ENCODE measurements at regions not wholly inside any gene's neighbourhood (a gene's known extent, or its start where the extent isn't known, plus 50 kb on each side); places are given as distances from the start of the nearest gene placed in this dataset.

DNA sequence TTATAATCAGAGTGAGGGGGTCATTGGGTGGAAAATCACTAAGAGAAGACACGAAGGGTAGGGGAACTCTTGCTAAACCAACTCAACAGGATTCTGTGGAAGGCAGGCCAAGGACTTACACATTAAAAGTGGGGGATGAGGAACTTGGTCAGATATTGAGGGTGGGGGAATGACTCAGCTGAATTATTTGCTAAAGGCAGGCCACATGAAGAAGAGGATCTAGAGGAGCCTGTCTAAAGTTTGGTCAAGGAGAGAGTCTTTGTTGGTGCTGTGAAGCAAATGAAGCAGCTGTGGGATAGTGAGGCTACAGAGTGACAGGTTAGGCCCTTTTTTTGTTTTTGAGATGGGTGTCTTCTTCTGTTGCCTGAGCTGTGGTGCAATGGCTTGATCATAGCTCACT, 63.9 kb upstream of the SPRY4 start:
- H4K20me1 ChIP-seq (ENCODE audit: insufficient read depth, low read length) = no peaks in the 10 kb centered on the region
- no peak overlapping the region for H3K4me3 ChIP-seq (replicated peaks in 1 of 3; ENCODE audit: insufficient read depth in 1 of 3, low read depth in 2 of 3, low read length in 3 of 3)
- TF ChIP-seq NFE2L2 (IDR thresholded peaks at IDR 0.05; ENCODE audit: low read length) (peak; percentile 85), MXD4 (CRISPR knock-in tag; IDR thresholded peaks at IDR 0.05) (no peak)
- TF ChIP-seq, protein P1, sequence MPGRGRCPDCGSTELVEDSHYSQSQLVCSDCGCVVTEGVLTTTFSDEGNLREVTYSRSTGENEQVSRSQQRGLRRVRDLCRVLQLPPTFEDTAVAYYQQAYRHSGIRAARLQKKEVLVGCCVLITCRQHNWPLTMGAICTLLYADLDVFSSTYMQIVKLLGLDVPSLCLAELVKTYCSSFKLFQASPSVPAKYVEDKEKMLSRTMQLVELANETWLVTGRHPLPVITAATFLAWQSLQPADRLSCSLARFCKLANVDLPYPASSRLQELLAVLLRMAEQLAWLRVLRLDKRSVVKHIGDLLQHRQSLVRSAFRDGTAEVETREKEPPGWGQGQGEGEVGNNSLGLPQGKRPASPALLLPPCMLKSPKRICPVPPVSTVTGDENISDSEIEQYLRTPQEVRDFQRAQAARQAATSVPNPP (CRISPR knock-in tag; IDR thresholded peaks at IDR 0.05) = 0 out of 2 replicates have a peak, but pooled peaks have one; percentile 5
- in situ Hi-C loops (cut with HindIII; ENCODE audit: extremely low pct_ligation_motif_present, low pct_unique_long_range_greater_than_20kb) (no loop called here), intact Hi-C loops (cut with micrococcal nuclease; ENCODE audit: unreplicated experiment) (no loop called here)
- ChIA-PET POLR2A (interaction anchor here (1.2 kb wide), 1 partner anchor 25 kb away, joined by 3 read pairs; no protein-coding TSS in a partner anchor), CTCF (ENCODE audit: low intra/inter-chr PET ratio, low total read pairs) (no interaction called here)
- BruUV-seq (replicated peaks) = no TSS peak
- H3K79me2 ChIP-seq (ENCODE audit: insufficient read depth, low read length) = no peaks in the 10 kb centered on the region
- 86% methylated on average over 1 of the region's 1 CpG for WGBS (ENCODE audit: low lambda C conversion rate)
- no peak overlapping the region for H3K27ac ChIP-seq (ENCODE audit: extremely low read length, insufficient read depth, low read length)
- H3K9ac ChIP-seq (ENCODE audit: insufficient read depth, low read depth, low read length) = no peak overlapping the region
- ATAC-seq (no peak), DNase-seq (ENCODE audit: low spot score) (peak; percentile 16), FAIRE-seq (no peak)
- no peak overlapping the region for H3K4me2 ChIP-seq (ENCODE audit: low read depth, low read length)
- H3K36me3 ChIP-seq (replicated peaks in 1 of 2; ENCODE audit: control insufficient read depth in 1 of 2, insufficient read depth in 2 of 2, low read length in 2 of 2) = no peaks in the 10 kb centered on the region; a peak in 1 of 5 replicates
- H3K9me3 ChIP-seq (ENCODE audit: low read length) = no peaks in the 10 kb centered on the region
- no peak overlapping the region for H2AFZ ChIP-seq (ENCODE audit: low read length)
- H3K4me1 ChIP-seq (ENCODE audit: insufficient read depth, low read length) = peaks cover 51% of the 10 kb centered on the region
- no peaks in the 10 kb centered on the region for H3K27me3 ChIP-seq (ENCODE audit: control insufficient read depth in 1 of 2, insufficient read depth in 2 of 2, low read length in 2 of 2)

DNA sequence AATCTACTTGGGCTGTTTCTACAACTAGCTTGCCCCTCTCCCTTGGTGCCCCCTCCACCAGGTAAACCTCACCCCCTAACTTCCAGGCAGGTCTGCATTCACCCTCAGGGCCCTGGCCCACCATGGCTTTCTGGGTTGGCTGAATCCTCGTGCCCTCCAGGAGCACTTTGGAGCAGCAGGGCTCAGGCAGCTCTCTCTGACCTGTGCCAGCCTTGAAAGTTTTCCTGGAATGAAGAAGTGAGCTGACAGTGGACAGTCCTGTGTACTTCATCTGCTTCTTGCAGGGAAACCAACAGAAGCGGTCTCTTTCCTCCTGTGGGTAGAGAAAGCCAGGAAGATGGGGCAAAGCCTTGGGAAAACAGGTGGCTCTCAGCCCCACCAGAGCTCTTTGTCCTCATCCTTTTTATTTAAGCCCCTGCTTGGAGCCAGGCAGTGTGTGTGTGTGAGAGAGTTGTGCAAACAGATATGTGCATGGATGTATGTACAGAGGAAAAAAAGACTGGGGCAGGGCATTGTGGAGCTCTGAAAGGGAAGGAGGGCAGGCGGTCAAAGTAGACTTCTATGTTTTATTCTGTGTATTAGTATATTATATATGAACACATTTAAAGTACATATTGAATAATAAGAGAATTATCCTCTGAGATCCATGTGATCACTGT, 62.3 kb upstream of the SPRY4 start:
- Histone ChIP-seq H3K9ac (ENCODE audit: insufficient read depth, low read depth, low read length) (peak overlapping the region; percentile 28; the same call in 1 of the 2 replicates), H3K4me1 (ENCODE audit: insufficient read depth, low read length) (peaks cover 51% of the 10 kb centered on the region), H3K79me2 (ENCODE audit: insufficient read depth, low read length) (no peaks in the 10 kb centered on the region), H3K27ac (ENCODE audit: extremely low read length, insufficient read depth, low read length) (peak overlapping the region; percentile 46), H3K4me2 (ENCODE audit: low read depth, low read length) (peak overlapping the region; percentile 66), H3K9me3 (ENCODE audit: low read length) (no peaks in the 10 kb centered on the region), H3K36me3 (replicated peaks in 1 of 2; ENCODE audit: control insufficient read depth in 1 of 2, insufficient read depth in 2 of 2, low read length in 2 of 2) (no peaks in the 10 kb centered on the region; a peak in 1 of 5 replicates), H2AFZ (ENCODE audit: low read length) (no peak overlapping the region), H3K27me3 (ENCODE audit: control insufficient read depth in 1 of 2, insufficient read depth in 2 of 2, low read length in 2 of 2) (no peaks in the 10 kb centered on the region), H3K4me3 (replicated peaks in 1 of 3; ENCODE audit: insufficient read depth in 1 of 3, low read depth in 2 of 3, low read length in 3 of 3) (peak overlapping the region in 2 of 3 experiments; percentile 12 to 38; a peak in 2 of 6 replicates), H4K20me1 (ENCODE audit: insufficient read depth, low read length) (no peaks in the 10 kb centered on the region)
- FAIRE-seq = peak; percentile 62
- intact Hi-C loops (cut with micrococcal nuclease; ENCODE audit: unreplicated experiment) (loop anchor here (1.0 kb wide), 1 partner anchor 67 kb away; no protein-coding TSS in a partner anchor), in situ Hi-C loops (cut with HindIII; ENCODE audit: extremely low pct_ligation_motif_present, low pct_unique_long_range_greater_than_20kb) (no loop called here)
- peak; percentile 56 for DNase-seq (ENCODE audit: low spot score)
- POLR2A ChIA-PET = interaction anchor here (0.6 to 2.2 kb wide), 7 partner anchors 24 to 275 kb away, joined by 4 to 17 read pairs (median 5); partner anchors contain the start of gene SPRY4
- BruUV-seq (replicated peaks) = no TSS peak
- 41% methylated on average over 3 of the region's 3 CpGs for WGBS (ENCODE audit: low lambda C conversion rate)
- CTCF ChIA-PET (ENCODE audit: low intra/inter-chr PET ratio, low total read pairs) = no interaction called here
- ATAC-seq = peak; percentile 85
- TF ChIP-seq ZNF333 (CRISPR knock-in tag; IDR thresholded peaks at IDR 0.05; ENCODE audit: borderline replicate concordance) (no peak), ZFX (CRISPR knock-in tag; IDR thresholded peaks at IDR 0.05; ENCODE audit: low read depth) (peak; percentile 24; the same call in 1 of the 2 replicates), FOXM1 (CRISPR knock-in tag; IDR thresholded peaks at IDR 0.05) (no peak), ZMYM4 (CRISPR knock-in tag; IDR thresholded peaks at IDR 0.05) (0 out of 2 replicates have a peak, but pooled peaks have one; percentile 26), MAFK (conservative IDR thresholded peaks at IDR 0.05 in 1 of 2, IDR thresholded peaks at IDR 0.05 in 1 of 2; ENCODE audit: low read length in 2 of 2) (no peak)
- TF ChIP-seq, protein P2, sequence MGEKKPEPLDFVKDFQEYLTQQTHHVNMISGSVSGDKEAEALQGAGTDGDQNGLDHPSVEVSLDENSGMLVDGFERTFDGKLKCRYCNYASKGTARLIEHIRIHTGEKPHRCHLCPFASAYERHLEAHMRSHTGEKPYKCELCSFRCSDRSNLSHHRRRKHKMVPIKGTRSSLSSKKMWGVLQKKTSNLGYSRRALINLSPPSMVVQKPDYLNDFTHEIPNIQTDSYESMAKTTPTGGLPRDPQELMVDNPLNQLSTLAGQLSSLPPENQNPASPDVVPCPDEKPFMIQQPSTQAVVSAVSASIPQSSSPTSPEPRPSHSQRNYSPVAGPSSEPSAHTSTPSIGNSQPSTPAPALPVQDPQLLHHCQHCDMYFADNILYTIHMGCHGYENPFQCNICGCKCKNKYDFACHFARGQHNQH (CRISPR knock-in tag; IDR thresholded peaks at IDR 0.05) = 0 out of 2 replicates have a peak, but pooled peaks have one; percentile 16
- TF ChIP-seq, protein P3, sequence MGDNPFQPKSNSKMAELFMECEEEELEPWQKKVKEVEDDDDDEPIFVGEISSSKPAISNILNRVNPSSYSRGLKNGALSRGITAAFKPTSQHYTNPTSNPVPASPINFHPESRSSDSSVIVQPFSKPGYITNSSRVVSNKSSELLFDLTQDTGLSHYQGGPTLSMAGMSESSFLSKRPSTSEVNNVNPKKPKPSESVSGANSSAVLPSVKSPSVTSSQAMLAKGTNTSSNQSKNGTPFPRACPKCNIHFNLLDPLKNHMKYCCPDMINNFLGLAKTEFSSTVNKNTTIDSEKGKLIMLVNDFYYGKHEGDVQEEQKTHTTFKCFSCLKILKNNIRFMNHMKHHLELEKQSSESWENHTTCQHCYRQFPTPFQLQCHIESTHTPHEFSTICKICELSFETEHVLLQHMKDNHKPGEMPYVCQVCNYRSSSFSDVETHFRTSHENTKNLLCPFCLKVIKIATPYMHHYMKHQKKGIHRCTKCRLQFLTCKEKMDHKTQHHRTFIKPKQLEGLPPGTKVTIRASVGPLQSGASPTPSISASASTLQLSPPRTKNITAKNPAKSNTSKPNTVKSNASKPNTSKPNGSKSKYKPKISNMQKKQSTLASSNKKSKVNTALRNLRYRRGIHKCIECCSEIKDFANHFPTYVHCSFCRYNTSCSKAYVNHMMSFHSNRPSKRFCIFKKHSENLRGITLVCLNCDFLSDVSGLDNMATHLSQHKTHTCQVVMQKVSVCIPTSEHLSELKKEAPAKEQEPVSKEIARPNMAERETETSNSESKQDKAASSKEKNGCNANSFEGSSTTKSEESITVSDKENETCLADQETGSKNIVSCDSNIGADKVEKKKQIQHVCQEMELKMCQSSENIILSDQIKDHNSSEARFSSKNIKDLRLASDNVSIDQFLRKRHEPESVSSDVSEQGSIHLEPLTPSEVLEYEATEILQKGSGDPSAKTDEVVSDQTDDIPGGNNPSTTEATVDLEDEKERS (CRISPR knock-in tag; IDR thresholded peaks at IDR 0.05) = no peak
